Adrenal gland (tissue), 9 donors: ENCODE measurements at regions not wholly inside any gene's neighbourhood (a gene's known extent, or its start where the extent isn't known, plus 50 kb on each side); places are given as distances from the start of the nearest gene placed in this dataset.
"Not testable (repeated sequence)": the region's sequence is repeated elsewhere in the genome, so short reads cannot be mapped to it uniquely, and the experiment has no call there.

Source experiments
- DNase-seq, 7 donors: peaks; one replicate each; pipeline ENCODE4 v3.0.0-alpha.2; 2019 to 2020
- H3K27ac ChIP-seq, 5 donors: fragments of 200-600 bp; sonication (generic) in 4 of 5; 1 replicate in 3 of 5; 2 replicates in 2 of 5; pipeline versions ENCODE4 v1.5.1 to v1.8.0; 2016 to 2020; ENCODE audit warnings: mild to moderate bottlenecking in 1 of 5
- H3K27me3 ChIP-seq: fragments of 200-600 bp; 2 replicates; pipeline ENCODE4 v1.8.0; 2021
- H3K36me3 ChIP-seq, 2 donors: fragments of 200-600 bp; replicated peaks in 1 of 2; 1 replicate in 1 of 2; 2 replicates in 1 of 2; pipeline versions ENCODE4 v1.5.1 to v1.8.0; 2018 to 2022
- H3K4me1 ChIP-seq, 2 donors: fragments of 200-600 bp; replicated peaks in 1 of 2; 1 replicate in 1 of 2; 2 replicates in 1 of 2; pipeline versions ENCODE4 v1.5.1 to v1.8.0; 2018 to 2021
- H3K4me3 ChIP-seq, 4 donors: fragments of 200-600 bp; sonication (generic) in 3 of 4; one replicate each; pipeline ENCODE4 v1.5.1; 2016 to 2018
- H3K9me3 ChIP-seq, 3 donors: fragments of 200-600 bp; sonication (generic) in 1 of 3; replicated peaks in 1 of 3; 1 replicate in 2 of 3; 2 replicates in 1 of 3; pipeline versions ENCODE4 v1.5.1 to v1.8.0; 2016 to 2021
- POLR2A ChIP-seq, 2 donors: fragments of 450-650 bp; IDR thresholded peaks; one replicate each; pipeline ENCODE4 v1.6.1; 2017; ENCODE audit warnings: antibody characterized with exemption in 2 of 2, mild to moderate bottlenecking in 2 of 2, moderate library complexity in 1 of 2
- WGBS, 4 donors: extraction: QIAGEN DNeasy Blood & Tissue Kit in 2 of 4; methylation state at CpG; one replicate each; pipeline versions ENCODE4 v1.1.5 to v1.1.7; 2013 to 2017; 5-methylcytosine and 5-hydroxymethylcytosine counted together
- intact Hi-C, 2 donors: fragments of 100-400 bp; cut with DNase I; formaldehyde crosslinking; loops; one replicate each; pipeline versions ENCODE4 v1.14.1 to v1.15.0; 2022 to 2023
- TF ChIP-seq, protein P1 (sequence below), 6 experiments: fragments of 450-650 bp in 4 of 6; fragments of 200-600 bp in 2 of 6; sonication (generic) in 1 of 6; IDR thresholded peaks; 1 replicate in 5 of 6; 2 replicates in 1 of 6; pipeline versions ENCODE4 v1.5.1 to v1.8.0; 2016 to 2021; ENCODE audit warnings: antibody characterized with exemption in 6 of 6, mild to moderate bottlenecking in 2 of 6, moderate library complexity in 1 of 6
- donor health status: healthy with polysubstance abuse.
- donor health status: Bipolar disorder and iron deficiency.
- donor health status: DM: yes; HTN: yes; CAD: no.
- donor health status: DM: no; HTN: no; CAD: no.
- donor health status: DM: no; HTN: no; CAD: no.

DNA sequence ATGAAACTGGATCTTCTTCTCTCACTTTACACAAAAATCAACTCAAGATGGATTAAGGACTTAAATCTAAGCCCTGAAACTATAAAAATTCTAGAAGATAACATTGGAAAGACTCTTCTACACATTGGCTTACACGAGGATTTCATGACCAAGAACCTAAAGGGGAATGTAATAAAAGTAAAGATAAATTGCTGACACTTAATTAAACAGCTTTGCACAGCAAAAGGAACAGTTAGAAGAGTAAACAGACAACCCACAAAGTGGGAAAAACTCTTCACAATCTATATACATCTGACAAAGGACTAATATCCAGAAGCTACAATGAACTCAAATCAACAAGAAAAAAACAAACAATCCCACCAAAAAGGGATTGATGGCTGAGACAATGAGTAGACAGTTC is 74.4 kb downstream of the BLTP3B start:
- no peak for DNase-seq
- 93 to 100% (median 97%) methylated on average over 1 of the region's 1 CpG for WGBS, 4 donors
- Histone ChIP-seq H3K9me3 (no peaks in the 10 kb centered on the region), H3K36me3 (peaks cover 0 to 5% of the 10 kb centered on the region in 2 donors), H3K4me3 (no peak overlapping the region), H3K27ac (no peak overlapping the region), H3K4me1 (no peaks in the 10 kb centered on the region), H3K27me3 (no peaks in the 10 kb centered on the region)
- intact Hi-C loops = no loop called here
- TF ChIP-seq POLR2A (IDR thresholded peaks at IDR 0.05) = no peak
- TF ChIP-seq, protein P1, sequence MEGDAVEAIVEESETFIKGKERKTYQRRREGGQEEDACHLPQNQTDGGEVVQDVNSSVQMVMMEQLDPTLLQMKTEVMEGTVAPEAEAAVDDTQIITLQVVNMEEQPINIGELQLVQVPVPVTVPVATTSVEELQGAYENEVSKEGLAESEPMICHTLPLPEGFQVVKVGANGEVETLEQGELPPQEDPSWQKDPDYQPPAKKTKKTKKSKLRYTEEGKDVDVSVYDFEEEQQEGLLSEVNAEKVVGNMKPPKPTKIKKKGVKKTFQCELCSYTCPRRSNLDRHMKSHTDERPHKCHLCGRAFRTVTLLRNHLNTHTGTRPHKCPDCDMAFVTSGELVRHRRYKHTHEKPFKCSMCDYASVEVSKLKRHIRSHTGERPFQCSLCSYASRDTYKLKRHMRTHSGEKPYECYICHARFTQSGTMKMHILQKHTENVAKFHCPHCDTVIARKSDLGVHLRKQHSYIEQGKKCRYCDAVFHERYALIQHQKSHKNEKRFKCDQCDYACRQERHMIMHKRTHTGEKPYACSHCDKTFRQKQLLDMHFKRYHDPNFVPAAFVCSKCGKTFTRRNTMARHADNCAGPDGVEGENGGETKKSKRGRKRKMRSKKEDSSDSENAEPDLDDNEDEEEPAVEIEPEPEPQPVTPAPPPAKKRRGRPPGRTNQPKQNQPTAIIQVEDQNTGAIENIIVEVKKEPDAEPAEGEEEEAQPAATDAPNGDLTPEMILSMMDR (IDR thresholded peaks at IDR 0.05) = no peak

DNA sequence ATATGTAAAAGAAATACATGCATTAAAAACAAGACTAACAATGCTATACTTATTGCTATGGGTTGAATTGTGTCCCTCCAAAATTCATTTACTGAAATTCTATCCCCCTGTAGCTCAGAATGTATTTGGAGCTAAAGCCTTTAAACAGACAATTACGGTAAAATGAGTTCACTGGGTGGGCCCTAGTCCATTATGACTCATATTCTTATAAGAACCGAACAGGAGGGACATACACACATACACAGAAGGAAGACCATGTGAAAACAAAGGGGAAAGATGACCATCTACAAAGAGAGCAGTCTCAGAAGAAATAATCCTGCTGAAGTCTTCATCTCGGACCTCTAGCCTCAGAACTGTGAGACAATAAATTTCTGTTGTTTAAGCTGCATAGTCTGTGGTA is 77.1 kb upstream of the ANKS1B start:
- DNase-seq = no peak
- intact Hi-C loops = no loop called here
- Histone ChIP-seq H3K36me3 (no peaks in the 10 kb centered on the region), H3K27me3 (no peaks in the 10 kb centered on the region), H3K27ac (no peak overlapping the region), H3K4me3 (no peak overlapping the region), H3K4me1 (no peaks in the 10 kb centered on the region), H3K9me3 (no peaks in the 10 kb centered on the region)
- TF ChIP-seq, protein P1 (IDR thresholded peaks at IDR 0.05) = no peak
- 87 to 95% (median 90%) methylated on average over 3 of the region's 3 CpGs for WGBS, 4 donors

DNA sequence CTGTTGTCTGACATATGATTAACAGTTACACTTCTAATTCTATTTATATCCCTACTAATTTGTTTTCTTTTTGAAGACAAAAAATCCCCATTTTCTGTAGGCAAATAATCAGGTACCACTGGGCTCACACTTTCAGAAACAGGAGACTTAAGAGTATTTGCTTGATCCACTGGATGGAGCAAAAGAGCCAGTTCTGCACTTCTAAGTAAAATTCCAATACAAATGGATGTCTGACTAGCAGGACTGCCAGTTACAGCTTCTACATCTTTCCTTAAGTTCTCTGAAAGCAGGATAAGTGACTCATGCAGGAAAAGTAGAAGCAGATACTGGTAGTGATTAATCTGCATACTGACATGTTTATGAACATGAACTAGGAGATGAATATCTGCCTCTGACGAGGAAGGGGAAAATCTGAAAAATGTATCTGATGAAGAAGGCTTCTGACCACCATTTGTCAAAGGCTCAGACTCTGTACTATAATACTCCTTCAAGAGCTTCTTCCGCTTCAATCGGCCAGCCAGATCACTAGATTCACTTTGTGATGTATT is 73.8 kb upstream of the ANKS1B start:
- TF ChIP-seq, protein P1 (IDR thresholded peaks at IDR 0.05) = peak; percentile 14 to 46 (median 34)
- TF ChIP-seq POLR2A (IDR thresholded peaks at IDR 0.05) = no peak
- Histone ChIP-seq H3K36me3 (peaks cover 0 to 16% of the 10 kb centered on the region in 2 donors), H3K27ac (no peak overlapping the region), H3K4me3 (no peak overlapping the region), H3K9me3 (no peaks in the 10 kb centered on the region), H3K4me1 (no peaks in the 10 kb centered on the region), H3K27me3 (no peaks in the 10 kb centered on the region)
- WGBS, 4 donors = 68 to 80% (median 72%) methylated on average over 3 of the region's 3 CpGs
- intact Hi-C loops = no loop called here
- DNase-seq = peak in 2 of 7 donors; percentile 9 to 12

DNA sequence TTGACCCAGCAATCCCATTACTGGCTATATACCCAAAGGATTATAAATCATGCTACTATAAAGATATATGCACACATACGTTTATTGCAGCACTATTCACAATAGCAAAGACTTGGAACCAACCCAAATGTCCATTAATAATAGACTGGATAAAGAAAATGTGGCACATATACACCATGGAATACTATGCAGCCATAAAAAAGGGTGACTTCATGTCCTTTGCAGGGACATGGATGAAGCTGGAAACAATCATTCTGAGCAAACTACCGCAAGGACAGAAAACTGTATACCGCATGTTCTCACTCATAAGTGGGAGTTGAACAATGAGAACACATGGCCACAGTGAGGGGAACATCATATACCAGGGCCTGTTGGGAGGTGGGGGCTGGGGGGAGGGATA is 61.5 kb upstream of the ANKS1B start:
- H3K4me1 ChIP-seq, H3K27ac ChIP-seq, H3K4me3 ChIP-seq, H3K9me3 ChIP-seq, DNase-seq, H3K27me3 ChIP-seq, intact Hi-C loops: not testable (repeated sequence)
- WGBS, 4 donors = 88 to 94% (median 91%) methylated on average over 3 of the region's 3 CpGs
- peaks cover 0 to 36% of the 10 kb centered on the region in 2 donors for H3K36me3 ChIP-seq

DNA sequence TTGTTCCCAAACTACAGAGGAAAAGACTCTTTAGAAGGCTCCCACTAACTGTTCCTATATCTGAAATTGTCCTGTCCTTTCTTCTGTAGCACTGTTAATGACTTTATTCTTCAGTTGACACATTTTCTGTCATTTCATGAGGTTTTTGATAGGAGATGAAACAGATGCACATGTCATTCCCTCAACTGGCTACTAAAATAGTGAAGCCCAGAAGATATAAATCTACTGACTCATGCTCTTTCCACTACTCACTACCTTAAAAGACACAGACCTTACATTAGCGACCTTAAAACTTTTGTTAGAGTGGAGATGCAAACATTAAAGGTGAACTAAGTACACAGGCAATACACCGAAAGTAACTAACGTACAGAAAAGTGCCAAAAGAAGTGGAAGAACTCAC is 59.5 kb upstream of the ANKS1B start:
- no peaks in the 10 kb centered on the region for H3K9me3 ChIP-seq
- H3K4me1 ChIP-seq = no peaks in the 10 kb centered on the region
- peaks cover 0 to 19% of the 10 kb centered on the region in 2 donors for H3K36me3 ChIP-seq
- no peak for DNase-seq
- WGBS, 4 donors = 93 to 97% (median 95%) methylated on average over 3 of the region's 3 CpGs
- no peak overlapping the region for H3K4me3 ChIP-seq
- TF ChIP-seq POLR2A (IDR thresholded peaks at IDR 0.05) = no peak
- TF ChIP-seq, protein P1 (IDR thresholded peaks at IDR 0.05) = no peak
- intact Hi-C loops = no loop called here
- no peak overlapping the region for H3K27ac ChIP-seq
- H3K27me3 ChIP-seq = no peaks in the 10 kb centered on the region
